ENCODE measurements at regions not wholly inside any gene's neighbourhood (a gene's known extent, or its start where the extent isn't known, plus 50 kb on each side); places are given as distances from the start of the nearest gene placed in this dataset.

DNA sequence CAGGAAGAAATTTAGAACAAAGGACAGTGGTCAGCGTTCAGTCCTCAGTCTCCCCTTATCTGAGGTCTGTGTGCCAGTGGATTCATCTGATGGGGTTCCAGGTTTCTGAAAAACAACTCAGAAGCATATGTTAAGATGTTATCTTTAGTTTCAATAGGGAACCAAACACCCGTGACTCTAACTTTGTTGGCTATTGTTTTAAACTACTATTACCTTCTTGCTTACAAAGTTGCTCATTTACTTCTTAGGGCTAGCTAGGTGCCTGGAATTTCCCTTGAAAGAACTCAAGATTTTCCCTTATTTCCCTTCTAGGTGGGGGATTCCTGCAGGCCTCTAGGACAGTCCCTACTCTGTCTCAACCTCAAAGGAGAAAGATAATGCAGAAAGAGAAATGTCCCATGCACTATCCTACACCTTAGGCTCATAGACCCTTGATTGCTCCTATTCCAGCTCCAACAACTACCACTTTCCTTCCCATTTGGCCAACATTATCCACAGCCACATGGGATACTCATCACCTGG lies 192.5 kb upstream of the LYZL1 start:
- TF ChIP-seq, protein P1, sequence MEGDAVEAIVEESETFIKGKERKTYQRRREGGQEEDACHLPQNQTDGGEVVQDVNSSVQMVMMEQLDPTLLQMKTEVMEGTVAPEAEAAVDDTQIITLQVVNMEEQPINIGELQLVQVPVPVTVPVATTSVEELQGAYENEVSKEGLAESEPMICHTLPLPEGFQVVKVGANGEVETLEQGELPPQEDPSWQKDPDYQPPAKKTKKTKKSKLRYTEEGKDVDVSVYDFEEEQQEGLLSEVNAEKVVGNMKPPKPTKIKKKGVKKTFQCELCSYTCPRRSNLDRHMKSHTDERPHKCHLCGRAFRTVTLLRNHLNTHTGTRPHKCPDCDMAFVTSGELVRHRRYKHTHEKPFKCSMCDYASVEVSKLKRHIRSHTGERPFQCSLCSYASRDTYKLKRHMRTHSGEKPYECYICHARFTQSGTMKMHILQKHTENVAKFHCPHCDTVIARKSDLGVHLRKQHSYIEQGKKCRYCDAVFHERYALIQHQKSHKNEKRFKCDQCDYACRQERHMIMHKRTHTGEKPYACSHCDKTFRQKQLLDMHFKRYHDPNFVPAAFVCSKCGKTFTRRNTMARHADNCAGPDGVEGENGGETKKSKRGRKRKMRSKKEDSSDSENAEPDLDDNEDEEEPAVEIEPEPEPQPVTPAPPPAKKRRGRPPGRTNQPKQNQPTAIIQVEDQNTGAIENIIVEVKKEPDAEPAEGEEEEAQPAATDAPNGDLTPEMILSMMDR (IDR thresholded peaks at IDR 0.05; ENCODE audit: low read depth, low read length): no peak
- Histone ChIP-seq H3K4me3 (ENCODE audit: low read depth, low read length) (no peak overlapping the region), H3K9me3 (ENCODE audit: severe bottlenecking) (no peaks in the 10 kb centered on the region), H3K27me3 (ENCODE audit: insufficient read depth, low read depth, severe bottlenecking) (no peaks in the 10 kb centered on the region), H3K36me3 (no peaks in the 10 kb centered on the region), H3K27ac (no peak overlapping the region)
- no peak for DNase-seq

DNA sequence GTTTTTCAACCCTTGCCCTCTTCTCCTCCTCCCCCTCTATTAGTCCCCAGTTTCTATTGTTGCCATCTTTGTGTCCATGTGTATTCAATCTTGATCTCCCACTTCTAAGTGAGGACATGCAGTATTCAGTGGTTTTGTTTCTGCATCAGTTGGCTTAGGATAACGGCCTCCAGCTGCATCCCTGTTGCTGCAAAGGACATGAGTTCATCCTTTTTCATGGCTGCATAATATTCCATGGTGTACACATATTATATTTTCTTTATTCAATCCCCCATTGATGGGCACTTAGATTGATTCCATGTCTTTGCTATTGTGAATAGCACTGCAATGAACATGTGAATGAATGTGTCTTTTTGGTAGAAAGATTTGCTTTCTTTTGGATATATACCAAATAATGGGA lies 190.4 kb upstream of the LYZL1 start:
- TF ChIP-seq, protein P1 (IDR thresholded peaks at IDR 0.05; ENCODE audit: low read depth, low read length): no peak
- H3K27me3 ChIP-seq (ENCODE audit: insufficient read depth, low read depth, severe bottlenecking): no peaks in the 10 kb centered on the region
- no peaks in the 10 kb centered on the region for H3K36me3 ChIP-seq
- no peak overlapping the region for H3K4me3 ChIP-seq (ENCODE audit: low read depth, low read length)
- DNase-seq: no peak
- no peaks in the 10 kb centered on the region for H3K9me3 ChIP-seq (ENCODE audit: severe bottlenecking)
- no peak overlapping the region for H3K27ac ChIP-seq

DNA sequence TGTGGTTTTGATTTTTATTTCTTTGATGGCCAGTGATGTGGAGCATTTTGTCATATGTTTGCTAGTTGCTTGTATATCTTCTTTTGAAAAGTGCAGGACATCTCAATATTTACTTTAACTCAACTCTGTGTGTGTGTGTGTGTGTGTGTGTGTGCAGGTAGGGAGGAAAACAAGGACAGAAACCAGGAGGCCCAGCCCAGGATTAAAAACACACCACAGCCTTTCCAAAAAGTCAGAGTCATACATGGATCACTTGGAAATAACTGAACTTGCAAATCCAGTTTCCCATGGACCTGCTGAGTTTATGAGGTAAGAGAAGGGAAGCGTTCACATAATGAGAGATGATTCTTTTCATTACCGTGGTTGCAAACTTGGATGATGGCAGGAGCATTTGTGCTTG lies 189.9 kb upstream of the LYZL1 start:
- Histone ChIP-seq H3K9me3 (ENCODE audit: severe bottlenecking) (no peaks in the 10 kb centered on the region), H3K27me3 (ENCODE audit: insufficient read depth, low read depth, severe bottlenecking) (no peaks in the 10 kb centered on the region), H3K27ac (no peak overlapping the region), H3K36me3 (no peaks in the 10 kb centered on the region), H3K4me3 (ENCODE audit: low read depth, low read length) (no peak overlapping the region)
- TF ChIP-seq, protein P1 (IDR thresholded peaks at IDR 0.05; ENCODE audit: low read depth, low read length): no peak
- no peak for DNase-seq

DNA sequence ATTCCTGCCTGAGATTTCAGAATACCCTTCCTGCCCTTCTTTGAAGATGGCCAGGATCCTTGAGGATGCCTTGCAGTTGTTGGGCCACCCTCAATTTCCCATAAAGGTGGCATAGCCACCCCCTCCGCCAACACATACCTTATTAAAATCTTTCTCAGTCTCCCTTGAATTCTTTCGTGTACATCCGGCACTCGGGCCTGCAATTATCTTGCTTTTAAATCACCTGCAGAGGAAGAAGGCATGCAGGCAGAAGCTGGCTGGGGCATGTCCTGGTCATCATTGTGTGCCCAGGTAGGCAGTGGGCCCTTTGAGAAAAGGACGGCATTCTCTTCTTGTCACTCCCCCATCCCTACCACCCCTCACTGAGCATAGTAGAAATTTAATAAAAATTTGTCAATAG lies 189.5 kb upstream of the LYZL1 start:
- Histone ChIP-seq H3K27ac (no peak overlapping the region), H3K4me3 (ENCODE audit: low read depth, low read length) (no peak overlapping the region), H3K36me3 (no peaks in the 10 kb centered on the region), H3K27me3 (ENCODE audit: insufficient read depth, low read depth, severe bottlenecking) (no peaks in the 10 kb centered on the region), H3K9me3 (ENCODE audit: severe bottlenecking) (no peaks in the 10 kb centered on the region)
- DNase-seq: no peak
- TF ChIP-seq, protein P1 (IDR thresholded peaks at IDR 0.05; ENCODE audit: low read depth, low read length): no peak

DNA sequence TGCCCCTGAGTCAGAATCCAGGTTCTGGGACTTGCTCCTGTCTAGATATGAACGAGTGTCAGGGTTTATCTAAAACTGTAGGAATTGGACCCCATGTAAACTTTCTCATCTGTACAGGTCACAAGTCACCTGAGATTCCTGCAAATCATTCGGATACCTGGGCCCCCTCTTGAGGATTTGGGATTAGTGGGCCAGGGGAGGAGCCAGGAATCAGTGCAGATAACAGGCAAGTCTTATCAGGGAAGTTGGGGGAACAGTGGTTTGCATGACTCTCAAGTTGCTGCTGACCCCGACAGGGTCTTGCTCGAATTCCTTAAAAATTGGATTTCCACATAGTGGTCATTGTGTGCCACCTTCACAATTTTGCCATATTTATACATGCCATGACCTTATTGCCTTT lies 188.4 kb upstream of the LYZL1 start:
- DNase-seq: no peak
- H3K4me3 ChIP-seq (ENCODE audit: low read depth, low read length): no peak overlapping the region
- no peaks in the 10 kb centered on the region for H3K9me3 ChIP-seq (ENCODE audit: severe bottlenecking)
- no peak overlapping the region for H3K27ac ChIP-seq
- no peaks in the 10 kb centered on the region for H3K36me3 ChIP-seq
- TF ChIP-seq, protein P1 (IDR thresholded peaks at IDR 0.05; ENCODE audit: low read depth, low read length): no peak
- no peaks in the 10 kb centered on the region for H3K27me3 ChIP-seq (ENCODE audit: insufficient read depth, low read depth, severe bottlenecking)

DNA sequence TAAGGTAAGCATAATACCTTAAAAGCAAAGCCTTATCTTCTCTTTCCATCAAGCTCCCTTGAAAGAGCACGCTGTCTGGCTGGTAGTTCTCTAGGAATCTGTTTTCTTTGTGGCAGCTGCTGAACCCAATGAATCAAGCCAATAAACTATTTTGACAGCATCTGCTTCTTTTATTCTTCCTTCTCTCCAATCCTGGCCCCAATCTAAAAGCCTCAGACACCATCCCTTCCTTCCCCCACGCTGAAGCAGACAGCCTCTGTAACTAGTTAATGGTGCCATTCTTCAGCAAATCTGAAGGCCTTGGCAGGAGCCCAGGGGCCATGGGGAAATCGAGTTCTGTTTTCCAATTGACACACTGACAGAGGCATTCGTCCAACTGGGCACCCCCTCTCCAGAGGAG lies 186.6 kb upstream of the LYZL1 start:
- no peak overlapping the region for H3K4me3 ChIP-seq (ENCODE audit: low read depth, low read length)
- TF ChIP-seq, protein P1 (IDR thresholded peaks at IDR 0.05; ENCODE audit: low read depth, low read length): no peak
- DNase-seq: no peak
- H3K27me3 ChIP-seq (ENCODE audit: insufficient read depth, low read depth, severe bottlenecking): no peaks in the 10 kb centered on the region
- H3K36me3 ChIP-seq: no peaks in the 10 kb centered on the region
- H3K27ac ChIP-seq: no peak overlapping the region
- no peaks in the 10 kb centered on the region for H3K9me3 ChIP-seq (ENCODE audit: severe bottlenecking)

Measured in WERI-Rb-1 (cell line).